PC-9 (cell line): ENCODE measurements at regions not wholly inside any gene's neighbourhood (a gene's known extent, or its start where the extent isn't known, plus 50 kb on each side); places are given as distances from the start of the nearest gene placed in this dataset.

Experiments
- CTCF ChIP-seq: fragments of 200-600 bp; sonication (generic); conservative IDR thresholded peaks from 2 replicates; pipeline ENCODE4 v1.6.1; 2017; ENCODE audit warnings: mixed run types, antibody characterized with exemption, mild to moderate bottlenecking, moderate library complexity
- EZH2 ChIP-seq: fragments of 200-600 bp; sonication (generic); IDR thresholded peaks from 2 replicates; pipeline ENCODE4 v1.8.0; 2017; ENCODE audit warnings: antibody characterized with exemption, low read depth

DNA sequence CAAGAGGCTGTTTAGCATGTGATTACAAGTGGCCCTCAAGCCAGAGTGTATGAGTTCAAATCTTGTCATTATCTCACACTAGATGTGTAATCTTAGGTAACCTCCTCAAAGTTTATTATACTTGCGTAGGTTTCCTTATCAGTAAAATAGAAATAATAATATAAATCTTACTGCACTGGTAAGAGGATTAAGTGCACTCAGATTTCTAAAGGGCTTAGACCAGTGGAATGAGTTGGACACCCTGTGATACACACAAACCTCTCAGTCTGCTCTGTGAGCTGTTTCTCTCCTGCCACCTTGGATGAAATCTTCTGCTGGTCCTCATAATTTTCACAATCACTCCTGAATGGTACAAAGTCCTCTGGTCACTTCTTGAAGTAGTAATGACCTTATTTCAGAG, 145.4 kb upstream of the ZNF516 start:
- TF ChIP-seq CTCF (no peak), EZH2 (no peak)
